ENCODE measurements at regions not wholly inside any gene's neighbourhood (a gene's known extent, or its start where the extent isn't known, plus 50 kb on each side); places are given as distances from the start of the nearest gene placed in this dataset.

GRCh38 chr11:16468735-16469453, 112.5 kb upstream of the SOX6 start:
- TF ChIP-seq GATA3 (IDR thresholded peaks at IDR 0.05; ENCODE audit: low read depth, low read length) (no peak), GATA2 (IDR thresholded peaks at IDR 0.05; ENCODE audit: low read depth, low read length) (no peak)
